CD4-positive, alpha-beta T cell (primary cell): ENCODE measurements at regions not wholly inside any gene's neighbourhood (a gene's known extent, or its start where the extent isn't known, plus 50 kb on each side); places are given as distances from the start of the nearest gene placed in this dataset.
A peak's percentile ranks its signal among the peaks of the same experiment; 100 is the strongest.

Experiments used
- ATAC-seq: fragments of 200-7000 bp; cut with Tn5 transposase; one replicate; pipeline ENCODE4 v1.10.0; 2022; ENCODE audit warnings: mild to moderate bottlenecking; ENCODE audit not compliant: poor library complexity
- CTCF ChIA-PET: fragments of 350-600 bp; sonication (Branson Sonifier 250); formaldehyde crosslinking; loops from one replicate; lab custom pipeline; 2021; ENCODE audit warnings: antibody characterized with exemption, inconsistent platforms; lab: Charles Lee
- POLR2A ChIA-PET: fragments of 350-600 bp; sonication (Branson Sonifier 250); formaldehyde crosslinking; loops from one replicate; lab custom pipeline; 2021; ENCODE audit warnings: antibody characterized with exemption, inconsistent platforms; lab: Charles Lee
- DNase-seq, 14 experiments: peaks; one replicate each; pipeline ENCODE4 v3.0.0-alpha.2; 2013 to 2020; ENCODE audit warnings: mixed read lengths in 2 of 14
- H3K27ac ChIP-seq, 2 donors: one replicate each; pipeline versions ENCODE4 v1.5.1 to v1.7.0; 2013; ENCODE audit warnings: low read length in 2 of 2, low read depth in 1 of 2, mild to moderate bottlenecking in 1 of 2
- H3K27me3 ChIP-seq, 2 experiments: 1 replicate in 1 of 2; 2 replicates in 1 of 2; pipeline versions ENCODE4 v1.6.1 to v1.7.0; 2013; ENCODE audit warnings: low read length in 2 of 2, control low read depth in 1 of 2, mild to moderate bottlenecking in 1 of 2, moderate library complexity in 1 of 2; ENCODE audit not compliant: insufficient read depth in 2 of 2, control insufficient read depth in 1 of 2
- H3K36me3 ChIP-seq: one replicate; pipeline ENCODE4 v1.6.1; 2013; ENCODE audit warnings: low read length, control low read depth; ENCODE audit not compliant: insufficient read depth
- H3K4me1 ChIP-seq: one replicate; pipeline ENCODE4 v1.6.1; 2013; ENCODE audit warnings: low read length, control low read depth; ENCODE audit not compliant: insufficient read depth
- H3K4me3 ChIP-seq: one replicate; pipeline ENCODE4 v1.5.1; 2013; ENCODE audit warnings: mild to moderate bottlenecking, low read length, moderate library complexity
- H3K9me3 ChIP-seq, 2 experiments: 1 replicate in 1 of 2; 2 replicates in 1 of 2; pipeline versions ENCODE4 v1.6.1 to v1.7.0; 2013; ENCODE audit warnings: low read length in 2 of 2, mild to moderate bottlenecking in 2 of 2, control low read depth in 1 of 2, moderate library complexity in 1 of 2; ENCODE audit not compliant: control insufficient read depth in 1 of 2, insufficient read depth in 1 of 2
- H3K27ac Mint-ChIP-seq: one replicate; pipeline ENCODE4 v1.8.0; 2020; ENCODE audit warnings: mixed read lengths
- H3K27me3 Mint-ChIP-seq: one replicate; pipeline ENCODE4 v1.8.0; 2021; ENCODE audit warnings: mixed read lengths
- H3K36me3 Mint-ChIP-seq: one replicate; pipeline ENCODE4 v1.8.0; 2021; ENCODE audit warnings: low read depth, mixed read lengths
- H3K4me1 Mint-ChIP-seq: one replicate; pipeline ENCODE4 v1.8.0; 2021; ENCODE audit warnings: low read depth, mixed read lengths
- H3K4me3 Mint-ChIP-seq: one replicate; pipeline ENCODE4 v1.8.0; 2020; ENCODE audit warnings: mild to moderate bottlenecking, mixed read lengths
- H3K9me3 Mint-ChIP-seq: one replicate; pipeline ENCODE4 v1.8.0; 2020; ENCODE audit warnings: mixed read lengths
- intact Hi-C, 2 experiments: fragments of 100-400 bp; cut with DNase I in 1 of 2; cut with micrococcal nuclease in 1 of 2; formaldehyde crosslinking; loops; one replicate each; pipeline versions ENCODE4 v1.15.1 to v1.9.0; 2023 to 2025; cut with DNase I, micrococcal nuclease
- TF ChIP-seq, protein P1 (sequence below): fragments of 200-600 bp; IDR thresholded peaks from one replicate; pipeline ENCODE4 v1.8.0; 2022; ENCODE audit warnings: antibody characterized with exemption, mild to moderate bottlenecking

DNA sequence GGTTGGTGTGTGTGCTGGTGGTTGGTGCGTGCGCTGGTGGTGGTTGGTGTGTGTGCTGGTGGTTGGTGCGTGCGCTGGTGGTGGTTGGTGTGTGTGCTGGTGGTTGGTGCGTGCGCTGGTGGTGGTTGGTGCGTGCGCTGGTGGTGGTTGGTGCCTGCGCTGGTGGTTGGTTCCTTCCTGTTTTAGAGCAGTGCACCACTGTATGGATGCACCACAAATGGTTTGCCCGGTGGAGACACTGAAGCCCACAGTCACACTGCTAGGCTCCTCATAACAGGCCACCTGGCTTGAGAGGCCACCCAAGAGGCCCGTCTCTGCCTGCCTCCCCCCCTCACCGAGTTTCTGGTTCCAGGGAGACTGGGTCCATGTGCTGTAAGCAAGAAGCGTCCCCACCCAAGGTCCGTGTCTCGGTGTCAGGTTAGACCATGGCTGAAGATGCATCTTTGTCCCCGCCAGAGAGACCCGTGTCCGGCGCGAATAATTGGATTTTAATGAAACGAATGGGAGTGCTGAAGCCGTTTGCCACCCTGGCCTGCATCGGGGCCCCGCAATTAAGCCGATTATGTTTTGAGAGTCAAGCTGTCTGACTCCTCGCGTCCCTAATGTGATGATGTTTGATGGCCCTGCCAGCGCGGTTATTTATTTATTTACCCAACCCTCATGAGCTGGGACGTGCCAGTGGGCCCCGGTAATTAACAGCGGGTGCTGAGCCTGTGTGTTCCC lies 161.3 kb upstream of the GSE1 start:
- H3K36me3 Mint-ChIP-seq: no peaks in the 10 kb centered on the region
- DNase-seq: peak in 1 of 14 experiments; percentile 15
- TF ChIP-seq, protein P1, sequence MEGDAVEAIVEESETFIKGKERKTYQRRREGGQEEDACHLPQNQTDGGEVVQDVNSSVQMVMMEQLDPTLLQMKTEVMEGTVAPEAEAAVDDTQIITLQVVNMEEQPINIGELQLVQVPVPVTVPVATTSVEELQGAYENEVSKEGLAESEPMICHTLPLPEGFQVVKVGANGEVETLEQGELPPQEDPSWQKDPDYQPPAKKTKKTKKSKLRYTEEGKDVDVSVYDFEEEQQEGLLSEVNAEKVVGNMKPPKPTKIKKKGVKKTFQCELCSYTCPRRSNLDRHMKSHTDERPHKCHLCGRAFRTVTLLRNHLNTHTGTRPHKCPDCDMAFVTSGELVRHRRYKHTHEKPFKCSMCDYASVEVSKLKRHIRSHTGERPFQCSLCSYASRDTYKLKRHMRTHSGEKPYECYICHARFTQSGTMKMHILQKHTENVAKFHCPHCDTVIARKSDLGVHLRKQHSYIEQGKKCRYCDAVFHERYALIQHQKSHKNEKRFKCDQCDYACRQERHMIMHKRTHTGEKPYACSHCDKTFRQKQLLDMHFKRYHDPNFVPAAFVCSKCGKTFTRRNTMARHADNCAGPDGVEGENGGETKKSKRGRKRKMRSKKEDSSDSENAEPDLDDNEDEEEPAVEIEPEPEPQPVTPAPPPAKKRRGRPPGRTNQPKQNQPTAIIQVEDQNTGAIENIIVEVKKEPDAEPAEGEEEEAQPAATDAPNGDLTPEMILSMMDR: no peak

DNA sequence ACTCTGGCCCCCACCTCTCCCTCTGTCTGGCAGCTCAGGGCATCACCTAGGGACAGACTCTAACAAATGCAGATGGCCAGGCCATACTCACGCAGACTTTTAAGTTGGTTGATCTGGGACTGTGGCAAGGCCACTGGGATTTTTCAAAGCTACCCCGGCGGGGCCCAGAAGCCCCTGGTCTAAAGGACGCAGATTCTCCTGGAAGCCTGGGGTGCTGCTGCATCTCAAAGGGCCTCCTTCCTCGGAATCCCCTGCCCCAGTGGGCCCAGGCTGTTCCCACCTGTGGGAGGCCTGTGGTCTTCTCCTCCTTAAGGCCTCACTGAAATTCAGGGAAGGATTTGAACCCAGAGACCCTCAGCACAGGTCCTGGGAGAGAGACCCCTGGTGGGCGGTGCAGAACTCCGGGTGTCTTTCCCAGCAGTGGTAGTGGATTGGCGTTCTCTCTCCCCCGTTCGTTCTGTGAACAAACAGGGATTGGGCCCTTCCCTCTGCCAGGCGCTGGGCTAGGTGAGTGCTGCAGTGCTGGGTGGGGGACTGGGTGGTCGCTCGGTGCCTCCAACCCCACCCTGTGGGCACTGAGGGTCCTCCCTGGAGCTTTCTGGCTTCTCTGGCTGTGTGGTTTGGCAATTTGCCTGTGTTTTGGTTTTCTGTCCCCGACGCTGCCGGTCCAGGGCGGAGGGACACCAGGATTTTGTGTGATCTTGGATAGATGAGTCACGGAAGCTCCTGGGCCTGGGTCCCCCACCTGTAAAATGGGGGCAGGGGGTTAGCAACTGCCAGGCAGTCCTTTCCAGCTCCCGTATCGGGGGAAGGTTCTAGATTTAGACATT lies 160.5 kb upstream of the GSE1 start:
- H3K36me3 Mint-ChIP-seq: no peaks in the 10 kb centered on the region
- CTCF ChIA-PET: interaction anchor here (0.5 kb wide), 1 partner anchor 111 kb away, joined by 3 read pairs; no protein-coding TSS in a partner anchor

More for the DNA sequence above, 161.3 kb upstream of the GSE1 start:
- ChIA-PET CTCF (no interaction called here), POLR2A (interaction anchor here (1.8 kb wide), 1 partner anchor 10 kb away, joined by 4 read pairs; no protein-coding TSS in a partner anchor)
- peaks cover 45% of the 10 kb centered on the region for H3K4me1 ChIP-seq
- H3K36me3 ChIP-seq: no peaks in the 10 kb centered on the region
- Mint-ChIP-seq H3K4me1 (peaks cover 38% of the 10 kb centered on the region), H3K27me3 (no peaks in the 10 kb centered on the region), H3K27ac (no peak overlapping the region), H3K9me3 (no peaks in the 10 kb centered on the region), H3K4me3 (no peak overlapping the region)
- no peak overlapping the region for H3K27ac ChIP-seq
- no peaks in the 10 kb centered on the region for H3K27me3 ChIP-seq
- intact Hi-C loops: no loop called here
- no peaks in the 10 kb centered on the region for H3K9me3 ChIP-seq
- H3K4me3 ChIP-seq: no peak overlapping the region
- no peak for ATAC-seq

DNA sequence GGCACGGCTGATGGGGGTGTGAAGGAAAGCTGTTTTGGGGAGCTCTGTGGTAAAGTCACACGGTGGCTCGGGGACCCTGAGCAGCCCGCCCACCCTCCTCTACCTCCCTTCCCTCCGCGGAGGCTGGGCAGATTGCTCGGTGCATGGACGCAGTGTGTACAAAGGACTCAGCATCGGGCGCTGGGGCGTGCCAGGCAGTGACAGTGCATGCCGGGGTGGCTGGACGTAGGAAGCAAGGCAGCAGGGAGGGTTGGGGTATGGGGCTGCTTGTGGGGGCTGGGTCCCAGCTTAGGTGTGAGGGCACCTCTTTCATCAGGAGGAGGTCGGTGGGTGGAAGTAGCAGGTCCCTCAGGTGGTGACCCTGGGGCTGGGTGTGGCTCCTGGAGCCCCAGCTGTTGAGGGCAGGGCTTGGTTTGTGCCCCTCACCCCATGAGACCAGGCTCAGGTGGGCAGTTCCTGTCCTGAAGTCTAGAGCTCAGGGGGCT lies 159.9 kb upstream of the GSE1 start:
- H3K4me3 ChIP-seq: no peak overlapping the region
- no peaks in the 10 kb centered on the region for H3K9me3 ChIP-seq
- ChIA-PET POLR2A (no interaction called here), CTCF (interaction anchor here (0.5 to 0.8 kb wide), 2 partner anchors 110 to 157 kb away, joined by 3 read pairs; no protein-coding TSS in a partner anchor)
- Mint-ChIP-seq H3K9me3 (no peaks in the 10 kb centered on the region), H3K4me3 (no peak overlapping the region), H3K27me3 (no peaks in the 10 kb centered on the region), H3K27ac (no peak overlapping the region), H3K4me1 (peaks cover 26% of the 10 kb centered on the region), H3K36me3 (no peaks in the 10 kb centered on the region)
- intact Hi-C loops: no loop called here
- peaks cover 36% of the 10 kb centered on the region for H3K4me1 ChIP-seq
- peaks cover 0 to 3% of the 10 kb centered on the region in 2 experiments for H3K27me3 ChIP-seq
- DNase-seq: no peak
- TF ChIP-seq, protein P1: no peak
- ATAC-seq: no peak
- no peak overlapping the region for H3K27ac ChIP-seq
- H3K36me3 ChIP-seq: no peaks in the 10 kb centered on the region

More for the DNA sequence above, 160.5 kb upstream of the GSE1 start:
- ATAC-seq: no peak
- Histone ChIP-seq H3K36me3 (no peaks in the 10 kb centered on the region), H3K4me1 (peaks cover 43% of the 10 kb centered on the region), H3K9me3 (no peaks in the 10 kb centered on the region), H3K4me3 (no peak overlapping the region), H3K27ac (no peak overlapping the region), H3K27me3 (no peaks in the 10 kb centered on the region)
- no peaks in the 10 kb centered on the region for H3K27me3 Mint-ChIP-seq
- no peaks in the 10 kb centered on the region for H3K9me3 Mint-ChIP-seq
- POLR2A ChIA-PET: no interaction called here
- peaks cover 32% of the 10 kb centered on the region for H3K4me1 Mint-ChIP-seq
- H3K27ac Mint-ChIP-seq: no peak overlapping the region
- H3K4me3 Mint-ChIP-seq: no peak overlapping the region
- DNase-seq: no peak
- TF ChIP-seq, protein P1: no peak
- intact Hi-C loops: no loop called here
